C4-2B (cell line): ENCODE measurements at regions not wholly inside any gene's neighbourhood (a gene's known extent, or its start where the extent isn't known, plus 50 kb on each side); places are given as distances from the start of the nearest gene placed in this dataset.
"Not testable (repeated sequence)": the region's sequence is repeated elsewhere in the genome, so short reads cannot be mapped to it uniquely, and the experiment has no call there.

Experiments used
- CTCF ChIP-seq: fragments of 450-650 bp; conservative IDR thresholded peaks from 2 replicates; pipeline ENCODE4 v1.5.1; 2017; ENCODE audit warnings: mild to moderate bottlenecking
- ZFX ChIP-seq: fragments of 450-650 bp; IDR thresholded peaks from 2 replicates; pipeline ENCODE4 v1.6.1; 2017

GRCh38 chr1:57530911-57531260, 107.0 kb upstream of the DAB1 start:
- TF ChIP-seq CTCF, ZFX: not testable (repeated sequence)
